DMS 273 (cell line): ENCODE measurements at regions not wholly inside any gene's neighbourhood (a gene's known extent, or its start where the extent isn't known, plus 50 kb on each side); places are given as distances from the start of the nearest gene placed in this dataset.
"Not testable (repeated sequence)": the region's sequence is repeated elsewhere in the genome, so short reads cannot be mapped to it uniquely, and the experiment has no call there.

ENCODE experiments used
- DNase-seq: peaks from one replicate; lab custom pipeline; 2025; ENCODE audit not compliant: unreplicated experiment; lab: John Stamatoyannopoulos, UW

DNA sequence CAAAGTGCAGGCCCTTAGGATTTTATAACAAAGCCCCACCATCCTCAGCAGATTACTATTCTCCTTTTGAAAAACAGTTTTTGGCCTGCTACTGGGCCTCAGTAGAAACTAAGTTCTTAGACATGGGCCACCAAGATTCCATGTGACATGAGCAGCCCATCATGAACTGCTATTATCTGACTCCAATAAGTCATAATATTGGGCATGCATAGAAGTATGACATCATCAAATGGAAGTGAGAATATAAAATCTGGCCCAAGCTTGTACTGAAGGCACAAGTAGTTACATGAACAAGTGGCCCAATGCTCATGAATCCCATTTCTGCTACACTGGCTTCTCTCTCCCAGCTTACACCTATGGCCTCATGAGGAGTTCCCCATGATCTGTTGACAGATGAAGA lies 404.8 kb downstream of the EPHA5 start:
- no peak for DNase-seq

DNA sequence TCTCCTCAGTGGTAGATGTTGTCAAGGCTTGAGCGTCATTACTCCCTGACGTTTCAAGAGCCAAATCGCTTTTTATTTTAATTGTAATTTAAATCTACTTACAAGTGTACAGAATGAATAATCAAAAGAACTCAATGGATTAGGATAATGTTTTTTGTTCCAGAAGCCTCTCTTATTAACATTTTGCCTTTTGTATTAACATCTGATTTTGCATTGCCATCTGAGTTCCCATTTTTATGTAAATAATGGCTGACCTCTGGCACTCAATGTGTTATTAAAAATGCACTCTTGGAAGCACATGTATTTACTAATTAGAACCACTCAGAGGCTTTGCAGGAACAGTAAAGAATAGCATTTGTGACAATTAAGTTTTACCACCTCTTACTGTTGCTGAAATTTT lies 411.0 kb downstream of the EPHA5 start:
- DNase-seq, result no peak

DNA sequence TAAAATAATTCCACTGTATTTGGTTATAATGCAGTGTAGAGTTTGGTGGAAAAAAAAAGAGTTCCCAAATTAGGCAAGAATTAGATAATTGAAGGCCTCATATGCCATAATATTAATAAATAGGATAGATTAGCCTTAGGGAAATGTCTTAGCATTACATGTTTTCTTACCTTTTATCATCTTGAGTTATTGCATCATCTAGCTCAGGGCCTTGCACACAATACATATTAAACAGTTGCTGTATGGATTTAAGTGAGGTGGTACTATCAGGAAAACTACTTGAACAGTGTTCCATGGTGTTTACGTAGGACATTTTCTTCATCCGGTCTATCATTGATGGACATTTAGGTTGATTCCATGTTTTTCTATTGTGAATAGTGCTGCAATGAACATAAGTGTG lies 419.4 kb downstream of the EPHA5 start:
- DNase-seq, result no peak

DNA sequence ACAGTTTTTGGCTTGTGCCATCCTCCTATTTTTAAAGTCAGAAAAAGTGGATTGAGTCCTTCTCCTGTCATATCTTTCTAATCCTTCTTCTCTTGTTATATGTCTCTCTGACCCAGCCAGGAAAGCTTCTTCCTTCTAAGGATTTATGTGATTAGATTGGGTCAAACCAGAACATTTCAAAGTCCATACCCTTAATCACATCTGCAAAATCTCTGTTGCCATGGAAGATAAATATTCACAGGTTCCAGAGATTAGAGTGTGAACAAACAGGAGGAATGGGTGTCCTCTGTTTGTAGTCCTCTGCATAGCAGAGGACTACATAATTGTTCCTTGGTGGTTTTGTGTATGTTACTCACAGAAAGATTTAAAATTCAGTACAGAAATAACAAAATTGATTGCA lies 421.2 kb downstream of the EPHA5 start:
- DNase-seq, result no peak

DNA sequence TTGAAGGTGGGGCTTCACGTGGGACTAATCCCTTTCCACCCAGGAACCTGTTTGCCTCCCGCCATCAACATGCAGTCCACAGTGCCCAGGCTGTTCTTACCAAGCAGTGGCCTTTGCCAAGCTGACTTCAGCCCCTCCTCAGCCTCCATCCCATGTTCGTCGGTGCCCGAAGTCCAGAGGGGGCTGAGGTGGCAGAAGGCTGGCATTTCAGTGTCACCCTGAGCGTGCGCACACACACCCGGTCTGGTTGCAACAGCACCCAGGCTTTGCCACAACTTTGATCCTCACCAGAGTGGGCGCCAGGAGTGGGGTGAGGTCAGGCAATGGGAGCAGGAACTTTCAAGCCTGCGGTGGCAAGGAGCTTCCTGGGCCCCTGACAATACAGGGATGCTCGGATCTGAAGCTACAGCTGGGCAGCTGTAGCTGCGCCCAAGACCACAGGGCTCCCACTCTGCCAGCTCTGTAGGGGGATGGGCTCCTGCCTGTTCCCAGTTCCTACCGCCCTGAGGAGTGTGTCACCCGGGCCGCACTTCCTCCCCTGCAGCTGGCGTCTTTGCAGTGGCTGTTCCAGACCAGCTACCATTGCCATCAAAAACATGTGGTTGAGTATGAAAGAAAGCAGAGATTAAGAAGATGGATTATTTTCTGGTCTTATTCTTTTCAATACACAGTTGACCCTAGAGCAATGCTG lies 428.0 kb downstream of the EPHA5 start:
- peak; percentile 1 for DNase-seq

DNA sequence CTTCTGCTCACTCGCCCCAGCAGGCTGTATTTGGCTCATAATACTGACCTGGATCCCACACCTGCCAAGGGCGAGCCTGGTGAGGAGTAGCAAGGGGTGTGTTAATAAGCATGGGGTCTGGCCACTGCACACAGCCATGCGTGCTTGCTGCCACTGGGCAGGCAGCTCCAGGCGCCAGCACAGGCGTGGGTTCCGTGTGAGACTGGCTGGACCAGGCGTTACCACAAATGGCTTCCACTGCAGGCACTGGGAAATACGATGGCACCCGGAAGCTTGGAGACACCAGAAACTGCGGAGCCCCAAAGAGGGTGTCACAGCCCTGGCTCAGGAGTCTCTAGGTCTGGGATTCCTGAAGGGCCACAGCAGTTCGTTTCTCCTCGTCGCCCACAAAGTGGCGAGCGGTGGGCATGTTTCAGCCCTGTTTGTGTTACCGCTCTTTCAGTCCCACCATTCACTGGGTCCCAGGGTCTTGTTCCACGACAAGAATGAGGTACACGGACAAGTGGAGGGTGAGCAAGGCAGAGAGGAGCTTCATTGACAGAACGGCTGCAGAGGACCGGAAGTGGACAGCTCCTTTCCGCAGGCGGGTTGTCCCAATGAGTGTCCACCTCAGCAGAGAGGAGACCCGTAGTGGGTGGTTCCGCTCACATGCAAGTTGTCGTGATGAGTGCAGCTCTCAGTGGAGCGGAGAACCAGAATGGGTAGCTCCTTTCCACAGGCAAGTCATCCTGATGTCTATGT lies 428.9 kb downstream of the EPHA5 start:
- DNase-seq, result no peak

DNA sequence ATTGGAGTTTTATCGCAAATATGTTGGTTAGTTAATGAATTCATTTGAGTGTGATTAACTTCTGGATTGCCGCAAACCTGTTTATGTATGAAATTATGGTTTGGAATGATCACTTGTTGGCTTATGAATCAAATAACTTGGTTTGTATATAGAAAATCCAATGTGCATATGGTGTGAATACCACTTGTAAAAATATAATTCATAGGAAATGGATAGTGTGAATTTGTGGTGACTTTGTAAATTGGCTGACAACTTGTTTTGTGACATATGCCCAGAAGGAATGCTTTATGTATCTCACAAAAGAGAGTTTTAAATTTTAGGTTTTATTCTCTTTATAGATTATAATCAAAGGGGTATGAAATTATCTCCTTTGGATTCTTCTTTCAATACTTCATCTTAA lies 436.2 kb downstream of the EPHA5 start:
- no peak for DNase-seq

DNA sequence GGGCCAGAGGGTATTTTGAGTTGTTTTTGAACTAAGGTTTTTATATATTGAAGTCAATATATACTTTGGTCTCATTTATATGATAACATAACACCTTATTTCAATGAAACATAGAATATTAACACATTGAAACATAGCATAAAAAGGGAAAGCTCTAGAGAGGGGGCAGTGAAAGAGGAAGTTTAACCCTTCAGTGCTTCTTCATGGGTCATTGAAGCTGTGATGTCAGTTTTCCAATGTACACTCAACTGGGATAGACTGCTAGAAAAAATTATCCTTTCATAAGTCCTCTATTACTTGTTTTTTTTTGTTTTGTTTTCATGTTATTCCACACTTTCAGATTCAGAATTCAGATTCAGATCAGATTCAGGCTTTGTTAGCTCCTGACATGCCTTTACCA lies 442.7 kb downstream of the EPHA5 start:
- DNase-seq, result no peak

DNA sequence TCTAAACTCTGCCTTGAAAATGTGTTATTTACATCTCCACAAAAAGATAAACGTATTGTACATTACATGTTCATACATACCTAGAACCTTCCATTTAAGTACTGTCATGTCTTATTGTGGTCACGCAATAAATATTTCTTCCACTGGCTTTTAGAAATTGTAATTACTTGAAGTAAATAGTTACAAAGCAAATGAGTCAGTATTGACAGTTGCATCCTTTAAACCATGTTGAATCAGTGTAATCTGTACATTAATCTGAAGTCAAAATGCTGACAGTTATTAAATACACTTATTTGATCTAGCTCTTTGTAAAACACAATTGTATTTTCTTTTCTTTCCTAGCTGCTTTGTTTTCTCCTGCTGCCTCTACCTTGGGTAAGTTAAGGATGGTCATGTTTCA lies 446.7 kb downstream of the EPHA5 start:
- no peak for DNase-seq

DNA sequence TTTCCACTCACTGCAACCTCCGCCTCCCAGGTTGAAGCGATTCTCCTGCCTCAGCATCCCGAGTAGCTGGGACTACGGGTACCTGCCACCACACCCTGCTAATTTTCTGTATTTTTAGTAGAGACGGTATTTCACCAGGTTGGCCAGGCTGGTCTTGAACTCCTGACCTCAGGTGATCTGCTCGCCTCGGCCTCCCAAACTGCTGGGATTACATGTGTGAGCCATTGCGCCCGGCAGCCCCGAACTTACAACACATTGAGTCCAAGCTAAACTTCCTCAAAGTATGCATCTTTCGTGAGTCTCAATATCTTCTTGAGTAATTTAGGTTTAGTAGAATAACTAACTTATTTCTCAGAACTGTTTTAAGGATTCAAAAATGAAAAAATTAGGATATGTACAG lies 447.2 kb downstream of the EPHA5 start:
- not testable (repeated sequence) for DNase-seq

DNA sequence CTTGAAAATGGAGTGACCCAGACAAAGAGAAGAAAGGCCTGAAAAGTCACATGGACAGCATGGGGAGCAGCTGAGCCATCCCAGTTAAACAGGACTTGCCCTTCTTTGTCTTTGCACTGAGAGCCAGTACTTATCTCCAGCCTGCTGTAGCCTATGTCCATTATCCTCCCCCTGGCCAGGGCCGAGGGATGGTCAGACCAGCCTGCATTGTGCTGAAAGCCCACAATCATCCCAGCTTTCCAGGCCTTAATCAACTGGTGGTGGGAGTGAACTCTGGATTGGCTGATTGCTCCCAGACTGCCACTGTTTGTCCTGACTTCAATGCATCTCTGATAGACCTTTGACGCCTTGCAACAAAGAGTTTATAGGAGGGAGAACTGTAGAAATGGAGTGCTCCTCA lies 453.1 kb downstream of the EPHA5 start:
- DNase-seq, result no peak

DNA sequence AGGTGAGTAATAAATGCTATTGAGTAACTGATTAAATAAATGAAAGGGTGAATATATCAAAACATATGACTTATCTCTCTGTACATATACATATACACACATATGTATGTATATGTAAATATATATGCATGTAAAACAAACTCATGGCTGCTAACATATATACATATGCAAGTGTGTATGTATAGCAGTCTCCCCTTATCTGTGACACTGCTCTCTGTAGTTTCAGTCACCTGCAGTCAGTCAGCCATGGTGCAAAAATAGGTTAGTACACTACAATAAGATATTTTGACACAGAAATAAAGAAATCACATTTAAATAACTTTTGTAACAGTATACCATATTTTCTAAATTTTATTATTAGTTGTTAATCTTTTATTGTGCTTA lies 467.4 kb downstream of the EPHA5 start:
- DNase-seq, result no peak

DNA sequence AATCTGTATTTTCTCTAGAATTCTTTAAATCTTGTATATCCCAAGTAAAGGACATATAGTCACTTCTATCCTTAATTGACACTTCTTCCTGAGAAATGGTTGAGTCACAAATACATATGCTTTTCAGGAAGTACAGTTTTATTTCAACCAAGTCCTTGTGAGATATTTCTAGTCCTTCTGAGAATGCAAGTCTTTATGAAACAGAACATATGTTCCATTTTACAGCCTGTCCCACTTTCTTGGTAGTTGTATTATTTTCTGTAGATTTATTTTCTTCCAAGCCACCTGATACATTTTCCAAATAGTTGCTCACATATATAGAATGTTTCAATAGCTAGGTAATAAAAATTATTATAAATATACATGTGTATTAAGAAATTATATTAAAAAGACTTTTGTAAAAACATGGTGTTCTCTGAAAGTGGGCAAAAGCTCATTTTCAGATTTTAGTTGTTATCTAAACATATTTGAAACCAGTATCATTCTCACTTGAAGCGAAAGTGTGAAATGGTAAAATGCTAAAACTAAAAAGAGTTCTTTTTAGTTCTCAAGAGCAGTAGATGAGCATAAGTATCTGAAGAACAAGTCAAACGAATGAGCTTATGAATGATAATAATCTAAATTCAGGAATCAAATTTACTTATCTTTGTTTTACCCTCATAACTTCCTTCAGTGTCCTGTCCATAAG lies 468.0 kb downstream of the EPHA5 start:
- DNase-seq, result no peak

DNA sequence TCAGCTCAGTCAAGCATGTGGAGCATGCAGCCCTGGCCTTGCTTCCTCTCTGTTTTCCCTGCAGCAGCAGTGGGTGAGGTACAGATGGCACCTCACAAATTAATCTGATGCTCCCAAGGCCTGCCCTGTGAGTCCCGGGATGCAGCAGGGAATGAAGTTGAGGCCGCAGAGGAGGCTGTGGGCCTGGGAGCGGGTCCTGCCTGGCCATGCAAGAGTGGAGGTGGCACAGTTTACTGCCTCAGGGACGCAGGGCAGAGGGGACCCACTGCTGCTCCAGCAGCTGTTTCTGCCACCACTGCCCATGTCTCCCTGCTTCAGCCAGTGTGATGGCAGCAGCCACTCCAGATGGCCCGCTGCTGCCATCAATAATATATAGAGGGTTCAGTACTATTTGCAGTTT lies 474.6 kb downstream of the EPHA5 start:
- peak; percentile 10 for DNase-seq

DNA sequence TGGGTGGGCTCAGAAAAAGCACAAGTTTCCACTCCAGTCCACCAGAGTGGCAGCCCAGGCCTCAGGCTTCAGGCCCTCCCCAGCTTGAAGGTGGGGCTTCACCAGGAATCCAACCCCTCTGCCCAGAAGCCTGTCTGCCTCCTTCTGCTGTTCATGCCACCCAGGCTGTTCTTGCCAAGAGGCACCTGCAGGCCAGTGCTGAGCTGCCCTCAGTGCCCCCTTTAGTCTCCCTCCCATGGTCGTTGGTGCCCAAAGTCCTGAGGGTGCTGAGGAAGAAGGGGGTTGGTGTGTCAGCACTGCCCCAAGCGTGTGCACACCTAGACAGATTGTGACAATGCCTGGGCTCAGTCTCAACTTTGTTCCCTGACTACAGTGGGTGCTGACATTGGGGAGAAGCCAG lies 475.3 kb downstream of the EPHA5 start:
- DNase-seq, result no peak

DNA sequence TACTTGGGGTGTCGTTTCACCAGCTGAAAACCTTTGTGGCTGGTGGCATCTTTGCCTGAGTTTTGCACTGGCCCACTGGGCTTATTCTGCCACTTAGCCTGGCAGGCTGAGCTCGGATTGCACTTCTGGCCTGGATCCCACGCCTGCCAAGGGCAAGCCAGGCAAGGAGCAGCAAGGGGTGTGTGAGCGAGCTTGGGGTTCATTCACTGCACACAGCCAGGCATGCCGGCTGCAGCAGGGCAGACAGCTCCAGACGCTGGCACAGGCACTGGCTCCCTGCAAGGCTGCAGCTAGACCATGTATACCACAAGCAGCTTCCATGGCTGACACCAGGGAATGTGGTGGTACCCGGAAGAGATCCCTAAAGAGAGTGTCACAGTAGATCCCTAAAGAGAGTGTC lies 476.3 kb downstream of the EPHA5 start:
- no peak for DNase-seq

DNA sequence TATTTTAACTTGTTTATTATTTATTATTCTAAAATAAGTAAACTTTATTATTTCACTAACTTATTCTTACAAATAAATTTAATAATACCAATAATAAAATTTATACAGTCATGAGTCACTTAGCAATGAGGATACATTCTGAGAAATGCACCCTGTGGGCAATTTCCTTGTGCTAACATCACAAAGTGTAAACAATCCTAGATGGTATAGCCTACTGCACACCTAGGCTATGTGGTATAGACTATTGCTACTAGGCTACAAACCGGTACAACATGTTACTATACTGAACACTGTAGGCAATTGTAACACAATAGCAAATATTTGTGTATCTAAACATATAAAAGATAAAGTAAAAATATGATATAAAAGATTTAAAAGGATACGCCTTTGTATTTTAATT lies 479.5 kb downstream of the EPHA5 start:
- DNase-seq, result no peak

DNA sequence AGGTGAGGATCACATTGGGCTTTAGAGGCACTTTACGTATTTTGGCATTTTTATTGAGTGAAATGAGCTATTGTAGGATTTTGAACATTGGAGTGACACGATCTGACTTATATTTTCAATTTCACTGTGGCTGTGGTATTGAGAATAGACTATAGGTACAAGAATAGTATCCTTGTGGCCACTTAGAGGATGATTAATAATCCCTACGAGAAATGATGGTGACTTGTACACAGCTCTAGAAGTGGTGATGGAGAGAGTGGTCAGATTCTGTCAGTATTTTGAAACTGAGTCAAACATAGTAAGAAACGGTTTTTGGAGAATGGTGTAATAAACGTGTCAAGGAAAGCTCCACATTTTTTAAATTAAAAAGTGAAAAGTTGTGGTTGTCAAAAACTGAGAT lies 494.7 kb downstream of the EPHA5 start:
- no peak for DNase-seq

DNA sequence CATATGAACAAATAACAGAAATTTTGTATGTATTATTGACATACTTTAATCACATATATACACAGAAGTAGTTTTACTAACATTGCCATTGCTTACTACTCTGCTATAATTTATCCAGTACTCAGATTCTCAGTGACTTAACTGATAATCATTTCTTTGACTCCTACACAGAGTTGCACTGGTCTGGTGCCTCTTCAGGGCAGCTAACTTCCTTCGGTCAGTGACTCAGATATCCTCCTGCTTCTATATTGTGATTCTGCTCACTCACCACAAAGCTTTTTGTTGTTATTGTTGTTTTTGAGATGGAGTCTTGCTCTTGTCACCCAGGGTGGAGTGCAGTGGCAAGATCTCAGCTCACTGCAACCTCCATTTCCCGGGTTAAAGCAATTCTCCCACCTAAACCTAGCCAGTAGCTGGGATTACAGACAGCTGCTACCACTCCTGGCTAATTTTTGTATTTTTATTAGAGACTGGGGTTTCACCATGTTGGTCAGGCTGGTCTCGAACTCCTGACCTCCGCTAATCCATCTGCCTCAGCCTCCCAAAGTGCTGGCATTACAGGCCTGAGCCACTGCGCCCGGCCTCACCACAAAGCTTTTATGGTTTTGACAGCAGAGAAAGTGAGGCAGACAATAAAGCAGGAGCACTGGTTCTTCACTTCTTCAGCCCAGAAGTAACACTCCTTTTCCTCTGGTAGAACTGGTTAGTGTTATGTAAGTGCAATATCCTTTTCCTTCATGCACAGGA lies 499.3 kb downstream of the EPHA5 start:
- no peak for DNase-seq

DNA sequence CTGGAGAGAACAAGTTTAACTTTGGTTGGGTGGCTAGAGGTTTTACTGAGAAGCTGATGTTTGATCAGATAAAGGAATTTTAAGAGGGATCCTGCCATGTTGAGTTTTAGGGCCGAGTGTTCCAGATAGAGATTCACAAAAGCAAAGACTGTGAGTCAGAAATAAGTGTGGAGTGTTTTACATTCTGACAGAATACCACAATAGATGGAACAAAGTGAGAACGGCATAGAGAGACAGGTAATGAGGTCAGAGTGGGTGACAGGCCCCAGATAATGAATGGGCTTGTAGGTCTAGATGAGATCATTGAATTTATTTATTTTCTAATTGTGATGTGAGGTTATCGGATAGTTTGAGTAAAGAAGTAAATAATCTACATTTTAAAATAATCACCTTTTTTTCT lies 502.6 kb downstream of the EPHA5 start:
- no peak for DNase-seq

DNA sequence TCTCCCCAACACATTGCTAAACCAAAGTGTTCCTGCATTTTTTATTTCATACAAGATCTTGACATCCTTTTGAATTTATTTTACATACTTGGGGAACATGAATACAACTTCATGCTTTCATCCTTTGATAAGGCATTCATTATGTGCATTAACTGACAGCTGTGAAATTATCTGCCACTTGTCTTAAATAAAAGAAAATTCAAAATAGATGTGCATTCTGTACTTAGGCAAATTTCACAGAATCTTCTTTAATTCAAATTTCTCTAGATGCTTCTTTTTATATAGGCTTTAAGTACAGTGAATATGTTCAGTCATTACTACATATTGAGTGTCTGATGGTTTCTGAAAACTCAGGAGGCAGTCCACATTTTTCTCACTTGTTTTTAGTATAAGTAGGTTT lies 518.1 kb downstream of the EPHA5 start:
- DNase-seq, result no peak

DNA sequence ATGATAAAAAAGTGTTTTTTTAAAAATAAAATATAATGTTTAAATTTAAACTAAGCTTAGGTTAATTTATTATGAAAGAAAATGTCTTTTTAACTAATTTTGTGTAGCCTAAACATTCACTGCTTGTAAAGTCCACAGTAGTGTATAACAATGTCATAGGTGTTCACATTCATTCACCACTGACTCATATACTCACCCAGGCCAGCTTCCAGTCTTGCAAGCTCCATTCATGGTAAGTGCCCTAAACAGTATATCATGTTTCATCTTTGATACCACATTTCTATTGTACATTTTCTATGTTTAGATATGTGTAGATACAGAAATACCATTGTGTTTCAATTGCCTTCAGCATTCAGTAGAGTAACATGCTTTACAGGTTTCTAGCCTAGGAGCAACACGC lies 530.3 kb downstream of the EPHA5 start:
- DNase-seq, result no peak
